RWPE2 (cell line): ENCODE measurements at regions not wholly inside any gene's neighbourhood (a gene's known extent, or its start where the extent isn't known, plus 50 kb on each side); places are given as distances from the start of the nearest gene placed in this dataset.

ENCODE experiments used
- ATAC-seq: fragments of 200-7000 bp; cut with Tn5 transposase; 3 replicates; pipeline ENCODE4 v1.9.1; 2021; ENCODE audit warnings: low read depth
- DNase-seq: peaks from one replicate; pipeline ENCODE4 v3.0.0-alpha.2; 2020; ENCODE audit warnings: low spot score
- H3K27ac ChIP-seq: fragments of 450-650 bp; 2 replicates; pipeline ENCODE4 v1.5.1; 2017; ENCODE audit warnings: mild to moderate bottlenecking; ENCODE audit not compliant: poor library complexity, severe bottlenecking
- H3K27me3 ChIP-seq: fragments of 250-450 bp; sonication (Bioruptor Pico); 2 replicates; pipeline ENCODE4 v1.5.1; 2021; ENCODE audit warnings: mild to moderate bottlenecking, moderate library complexity; ENCODE audit not compliant: insufficient read depth, poor library complexity, severe bottlenecking
- H3K36me3 ChIP-seq: fragments of 250-450 bp; sonication (Bioruptor Pico); 2 replicates; pipeline ENCODE4 v1.5.1; 2020; ENCODE audit warnings: low read depth, mild to moderate bottlenecking, moderate library complexity
- H3K4me1 ChIP-seq: fragments of 250-450 bp; sonication (Bioruptor Pico); 2 replicates; pipeline ENCODE4 v1.5.1; 2021; ENCODE audit warnings: mild to moderate bottlenecking, moderate library complexity; ENCODE audit not compliant: insufficient read depth, poor library complexity, severe bottlenecking
- H3K4me3 ChIP-seq: fragments of 250-450 bp; sonication (Bioruptor Pico); 2 replicates; pipeline ENCODE4 v1.5.1; 2021; ENCODE audit warnings: mild to moderate bottlenecking, moderate library complexity; ENCODE audit not compliant: severe bottlenecking
- H3K9me3 ChIP-seq: fragments of 250-450 bp; sonication (Bioruptor Pico); 2 replicates; pipeline ENCODE4 v1.5.1; 2021; ENCODE audit warnings: mild to moderate bottlenecking, moderate library complexity; ENCODE audit not compliant: severe bottlenecking
- CTCF ChIP-seq: fragments of 450-650 bp; IDR thresholded peaks from one replicate; pipeline ENCODE4 v1.5.1; 2017; ENCODE audit warnings: mild to moderate bottlenecking, moderate library complexity; ENCODE audit not compliant: poor library complexity, severe bottlenecking

GRCh38 chr2:188805219-188805618 is 169.0 kb upstream of the COL3A1 start:
- no peak overlapping the region for H3K4me3 ChIP-seq
- no peaks in the 10 kb centered on the region for H3K9me3 ChIP-seq
- H3K27me3 ChIP-seq = no peaks in the 10 kb centered on the region
- no peak for TF ChIP-seq CTCF
- no peaks in the 10 kb centered on the region for H3K4me1 ChIP-seq
- no peaks in the 10 kb centered on the region for H3K36me3 ChIP-seq
- no peak for DNase-seq
- no peak for ATAC-seq
- H3K27ac ChIP-seq = no peak overlapping the region

GRCh38 chr2:188808947-188809355 is 165.2 kb upstream of the COL3A1 start:
- H3K36me3 ChIP-seq = no peaks in the 10 kb centered on the region
- no peak overlapping the region for H3K4me3 ChIP-seq
- H3K4me1 ChIP-seq = peaks cover 5% of the 10 kb centered on the region
- no peak for TF ChIP-seq CTCF
- no peak overlapping the region for H3K27ac ChIP-seq
- DNase-seq = no peak
- H3K9me3 ChIP-seq = no peaks in the 10 kb centered on the region
- H3K27me3 ChIP-seq = no peaks in the 10 kb centered on the region
- no peak for ATAC-seq

- Histone ChIP-seq H3K27me3 (no peaks in the 10 kb centered on the region), H3K9me3 (no peaks in the 10 kb centered on the region), H3K4me1 (peaks cover 5% of the 10 kb centered on the region), H3K36me3 (no peaks in the 10 kb centered on the region), H3K27ac (no peak overlapping the region), H3K4me3 (no peak overlapping the region)
- DNase-seq (no peak), ATAC-seq (no peak)
- no peak for TF ChIP-seq CTCF
Measured at GRCh38 chr2:188810586-188810985, 163.6 kb upstream of the COL3A1 start.

- H3K9me3 ChIP-seq = no peaks in the 10 kb centered on the region
- H3K4me3 ChIP-seq = no peak overlapping the region
- no peak for TF ChIP-seq CTCF
- peaks cover 5% of the 10 kb centered on the region for H3K4me1 ChIP-seq
- H3K27me3 ChIP-seq = no peaks in the 10 kb centered on the region
- ATAC-seq (peak; percentile 63; the same call in 2 of the 3 replicates), DNase-seq (no peak)
- peak overlapping the region; percentile 15 for H3K27ac ChIP-seq
- no peaks in the 10 kb centered on the region for H3K36me3 ChIP-seq
Measured at GRCh38 chr2:188811522-188811921, 162.7 kb upstream of the COL3A1 start.

- H3K27me3 ChIP-seq = no peaks in the 10 kb centered on the region
- H3K27ac ChIP-seq = no peak overlapping the region
- ATAC-seq (no peak), DNase-seq (no peak)
- H3K36me3 ChIP-seq = no peaks in the 10 kb centered on the region
- TF ChIP-seq CTCF = no peak
- no peaks in the 10 kb centered on the region for H3K9me3 ChIP-seq
- no peak overlapping the region for H3K4me3 ChIP-seq
- H3K4me1 ChIP-seq = peaks cover 5% of the 10 kb centered on the region
Measured at GRCh38 chr2:188813315-188813714, 160.9 kb upstream of the COL3A1 start.
